GM12878 (cell line): ENCODE measurements at regions not wholly inside any gene's neighbourhood (a gene's known extent, or its start where the extent isn't known, plus 50 kb on each side); places are given as distances from the start of the nearest gene placed in this dataset.

ENCODE experiments used
- ATAC-seq: fragments of 200-7000 bp; cut with Tn5 transposase; 3 replicates; pipeline ENCODE4 v1.9.1; 2020; ENCODE audit warnings: mild to moderate bottlenecking, moderate library complexity
- BruUV-seq: library from RNA; stranded (reverse); fragments of 400-500 nt; replicated peaks from 2 replicates; lab custom pipeline; 2021; lab: Mats Ljungman, UMichigan
- CTCF ChIA-PET: fragments of 300-600 bp; sonication (Branson Sonifier 250); formaldehyde crosslinking; extraction: SDS; loops from one replicate; lab custom pipeline; 2021; ENCODE audit warnings: inconsistent platforms; lab: Yijun Ruan, JAX
- POLR2A ChIA-PET: fragments of 350-600 bp; formaldehyde crosslinking; extraction: SDS; loops from one replicate; lab custom pipeline; 2021; ENCODE audit warnings: inconsistent platforms; lab: Charles Lee
- RAD21 ChIA-PET: fragments of 300-600 bp; sonication (Branson Sonifier 250); formaldehyde crosslinking; loops from one replicate; lab custom pipeline; 2023; ENCODE audit warnings: antibody characterized with exemption; ENCODE audit not compliant: unreplicated experiment; lab: Charles Lee
- SMC1A ChIA-PET: fragments of 300-600 bp; sonication (Branson Sonifier 250); formaldehyde crosslinking; loops from one replicate; lab custom pipeline; 2023; ENCODE audit not compliant: unreplicated experiment, uncharacterized antibody; lab: Charles Lee
- DNase-seq: peaks from one replicate; pipeline ENCODE4 v3.0.0-alpha.2; 2011; ENCODE audit warnings: low read depth, low spot score
- FAIRE-seq: peaks from 3 replicates; lab custom pipeline; 2011; peaks lifted over from hg19 to GRCh38; lab: Jason Lieb, UNC
- H2AFZ ChIP-seq: 2 replicates; pipeline ENCODE4 v1.6.0; 2011; ENCODE audit warnings: low read depth, low read length, control low read depth; ENCODE audit not compliant: control insufficient read depth
- H3K27ac ChIP-seq: 2 replicates; pipeline ENCODE4 v1.5.1; 2011; ENCODE audit warnings: control low read depth; ENCODE audit not compliant: control insufficient read depth, insufficient read depth
- H3K27me3 ChIP-seq, 2 experiments: replicated peaks in 1 of 2; 2 replicates each; pipeline versions ENCODE4 v1.6.0 to v1.6.1; 2011; ENCODE audit warnings: low read length in 1 of 2; ENCODE audit not compliant: control insufficient read depth in 2 of 2, insufficient read depth in 2 of 2
- H3K36me3 ChIP-seq, 2 experiments: 2 replicates each; pipeline ENCODE4 v1.5.1; 2011; ENCODE audit warnings: low read length in 1 of 2; ENCODE audit not compliant: control insufficient read depth in 2 of 2, insufficient read depth in 2 of 2
- H3K4me1 ChIP-seq: 2 replicates; pipeline ENCODE4 v1.6.1; 2011; ENCODE audit warnings: mild to moderate bottlenecking, low read length, moderate library complexity, mixed read lengths; ENCODE audit not compliant: control insufficient read depth, insufficient read depth
- H3K4me2 ChIP-seq: 2 replicates; pipeline ENCODE4 v1.6.0; 2011; ENCODE audit warnings: control low read depth; ENCODE audit not compliant: control insufficient read depth, insufficient read depth
- H3K4me3 ChIP-seq: fragments of 200-600 bp; sonication (generic); 2 replicates; pipeline ENCODE4 v1.5.1; 2016
- H3K79me2 ChIP-seq: 2 replicates; pipeline ENCODE4 v1.6.0; 2011; ENCODE audit warnings: low read length; ENCODE audit not compliant: control insufficient read depth, insufficient read depth
- H3K9ac ChIP-seq: 2 replicates; pipeline ENCODE4 v1.8.0; 2011; ENCODE audit warnings: low read length, control low read depth, mixed read lengths; ENCODE audit not compliant: control insufficient read depth, insufficient read depth
- H3K9me3 ChIP-seq: replicated peaks from 3 replicates; pipeline ENCODE4 v1.5.1; 2011; ENCODE audit warnings: mild to moderate bottlenecking, low read length; ENCODE audit not compliant: control insufficient read depth, insufficient read depth
- H4K20me1 ChIP-seq: 2 replicates; pipeline ENCODE4 v1.6.0; 2011; ENCODE audit not compliant: control insufficient read depth, insufficient read depth
- ASH2L ChIP-seq: fragments of 300-600, 200-600 bp; sonication (generic); IDR thresholded peaks from 2 replicates; pipeline ENCODE4 v1.6.1; 2017; ENCODE audit warnings: low read depth, mild to moderate bottlenecking, borderline replicate concordance
- BMI1 ChIP-seq: fragments of 450-650 bp; IDR thresholded peaks from 2 replicates; pipeline ENCODE4 v1.6.1; 2016; ENCODE audit warnings: mild to moderate bottlenecking, moderate library complexity, borderline replicate concordance
- CBFB ChIP-seq: IDR thresholded peaks from 2 replicates; pipeline ENCODE4 v1.6.1; 2016; ENCODE audit warnings: antibody characterized with exemption, low read depth
- ESRRA ChIP-seq: IDR thresholded peaks from 2 replicates; pipeline ENCODE4 v1.6.1; 2012; ENCODE audit warnings: mild to moderate bottlenecking, low read length, improper control_type of control experiment
- EZH2 ChIP-seq: IDR thresholded peaks from 2 replicates; pipeline ENCODE4 v1.6.1; 2012; ENCODE audit warnings: low read depth, mild to moderate bottlenecking, control low read depth, inconsistent platforms, low read length, borderline replicate concordance; ENCODE audit not compliant: control insufficient read depth
- FOS ChIP-seq: IDR thresholded peaks from 3 replicates; pipeline ENCODE4 v1.6.1; 2011; ENCODE audit warnings: borderline replicate concordance; ENCODE audit not compliant: insufficient read length; ENCODE audit errors: extremely low read depth
- FOXM1 ChIP-seq: IDR thresholded peaks from 2 replicates; pipeline ENCODE4 v1.6.1; 2012; ENCODE audit warnings: low read depth, mild to moderate bottlenecking, inconsistent platforms, low read length, moderate library complexity
- NR2C2 ChIP-seq: IDR thresholded peaks from 2 replicates; pipeline ENCODE4 v1.6.1; 2011; ENCODE audit warnings: borderline replicate concordance, low read depth; ENCODE audit not compliant: control insufficient read depth, insufficient read length
- RELA ChIP-seq: fragments of 450-650 bp; IDR thresholded peaks from 2 replicates; pipeline ENCODE4 v1.8.0; 2014; ENCODE audit warnings: borderline replicate concordance; ENCODE audit not compliant: partially characterized antibody
- SMAD5 ChIP-seq: IDR thresholded peaks from 2 replicates; pipeline ENCODE4 v1.6.1; 2016; ENCODE audit warnings: antibody characterized with exemption, low read depth
- SUZ12 ChIP-seq: fragments of 200-600 bp; sonication (generic); IDR thresholded peaks from one replicate; pipeline ENCODE4 v1.6.1; 2018; ENCODE audit warnings: antibody characterized with exemption, mild to moderate bottlenecking; ENCODE audit not compliant: unreplicated experiment
- TAF1 ChIP-seq: IDR thresholded peaks from 2 replicates; pipeline ENCODE4 v1.6.1; 2011; ENCODE audit warnings: mild to moderate bottlenecking, low read depth, low read length, borderline replicate concordance
- TARDBP ChIP-seq: IDR thresholded peaks from 2 replicates; pipeline ENCODE4 v1.6.1; 2016; ENCODE audit warnings: borderline replicate concordance
- TCF7 ChIP-seq: IDR thresholded peaks from 2 replicates; pipeline ENCODE4 v1.6.1; 2014; ENCODE audit warnings: antibody characterized with exemption, borderline replicate concordance
- USF2 ChIP-seq: IDR thresholded peaks from 2 replicates; pipeline ENCODE4 v1.6.1; 2011; ENCODE audit warnings: low read depth, low read length, improper control_type of control experiment, borderline replicate concordance
- ZBED1 ChIP-seq: IDR thresholded peaks from 2 replicates; pipeline ENCODE4 v1.6.1; 2016; ENCODE audit warnings: borderline replicate concordance
- ZNF274 ChIP-seq: IDR thresholded peaks from one replicate; pipeline ENCODE4 v1.8.0; 2011; ENCODE audit not compliant: insufficient read length, insufficient read depth
- WGBS: methylation state at CpG from one replicate; pipeline ENCODE4 v1.1.6; 2016; ENCODE audit warnings: low lambda C conversion rate; ENCODE audit not compliant: insufficient replicate concordance, insufficient coverage; ENCODE audit errors: missing lambda C conversion rate; 5-methylcytosine and 5-hydroxymethylcytosine counted together
- in situ Hi-C: fragments of 300-500 bp; cut with MboI; formaldehyde crosslinking; loops from 9 replicates; pipeline ENCODE4 v1.14.3; 2018; ENCODE audit warnings: mixed read lengths
- intact Hi-C: fragments of 100-400 bp; cut with micrococcal nuclease; formaldehyde crosslinking; loops from one replicate; pipeline ENCODE4 v1.14.2; 2022; ENCODE audit not compliant: unreplicated experiment
- TF ChIP-seq, protein P1 (sequence below): fragments of 450-650 bp; IDR thresholded peaks from 2 replicates; pipeline ENCODE4 v1.6.1; 2017; ENCODE audit warnings: mild to moderate bottlenecking

GRCh38 chr10:4498711-4499251 lies 327.2 kb upstream of the AKR1E2 start (continued):
- TF ChIP-seq, protein P1, sequence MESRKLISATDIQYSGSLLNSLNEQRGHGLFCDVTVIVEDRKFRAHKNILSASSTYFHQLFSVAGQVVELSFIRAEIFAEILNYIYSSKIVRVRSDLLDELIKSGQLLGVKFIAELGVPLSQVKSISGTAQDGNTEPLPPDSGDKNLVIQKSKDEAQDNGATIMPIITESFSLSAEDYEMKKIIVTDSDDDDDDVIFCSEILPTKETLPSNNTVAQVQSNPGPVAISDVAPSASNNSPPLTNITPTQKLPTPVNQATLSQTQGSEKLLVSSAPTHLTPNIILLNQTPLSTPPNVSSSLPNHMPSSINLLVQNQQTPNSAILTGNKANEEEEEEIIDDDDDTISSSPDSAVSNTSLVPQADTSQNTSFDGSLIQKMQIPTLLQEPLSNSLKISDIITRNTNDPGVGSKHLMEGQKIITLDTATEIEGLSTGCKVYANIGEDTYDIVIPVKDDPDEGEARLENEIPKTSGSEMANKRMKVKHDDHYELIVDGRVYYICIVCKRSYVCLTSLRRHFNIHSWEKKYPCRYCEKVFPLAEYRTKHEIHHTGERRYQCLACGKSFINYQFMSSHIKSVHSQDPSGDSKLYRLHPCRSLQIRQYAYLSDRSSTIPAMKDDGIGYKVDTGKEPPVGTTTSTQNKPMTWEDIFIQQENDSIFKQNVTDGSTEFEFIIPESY = no peak
- TF ChIP-seq FOXM1 = no peak
- TF ChIP-seq BMI1 = no peak
- no peak for TF ChIP-seq TAF1
- no peak for TF ChIP-seq TCF7
- no peak for TF ChIP-seq SUZ12
- no peak for TF ChIP-seq TARDBP
- TF ChIP-seq NR2C2 = no peak

- H3K27me3 ChIP-seq = no peaks in the 10 kb centered on the region; a peak in 2 of 4 replicates
- no peaks in the 10 kb centered on the region for H3K36me3 ChIP-seq
- H2AFZ ChIP-seq = no peak overlapping the region
- in situ Hi-C loops (no loop called here), intact Hi-C loops (no loop called here)
- no peaks in the 10 kb centered on the region for H3K9me3 ChIP-seq
- no peak overlapping the region for H3K4me2 ChIP-seq
- BruUV-seq = no TSS peak
- TF ChIP-seq ESRRA (no peak), ASH2L (no peak), CBFB (no peak), RELA (no peak), ZBED1 (no peak), ZNF274 (no peak), SMAD5 (no peak), FOS (no peak), EZH2 (no peak), TCF7 (no peak), USF2 (no peak)
- DNase-seq (no peak), ATAC-seq (no peak), FAIRE-seq (no peak)
- no peaks in the 10 kb centered on the region for H3K4me1 ChIP-seq
- ChIA-PET RAD21 (no interaction called here), POLR2A (no interaction called here), CTCF (no interaction called here), SMC1A (no interaction called here)
- H4K20me1 ChIP-seq = no peaks in the 10 kb centered on the region
- H3K27ac ChIP-seq = no peak overlapping the region
- no peaks in the 10 kb centered on the region for H3K79me2 ChIP-seq
- no peak overlapping the region for H3K4me3 ChIP-seq
- WGBS = 43% methylated on average over 2 of the region's 2 CpGs
- no peak overlapping the region for H3K9ac ChIP-seq
Observed at GRCh38 chr10:4494551-4494950, 331.5 kb upstream of the AKR1E2 start.
